ENCODE measurements at regions not wholly inside any gene's neighbourhood (a gene's known extent, or its start where the extent isn't known, plus 50 kb on each side); places are given as distances from the start of the nearest gene placed in this dataset.

DNA sequence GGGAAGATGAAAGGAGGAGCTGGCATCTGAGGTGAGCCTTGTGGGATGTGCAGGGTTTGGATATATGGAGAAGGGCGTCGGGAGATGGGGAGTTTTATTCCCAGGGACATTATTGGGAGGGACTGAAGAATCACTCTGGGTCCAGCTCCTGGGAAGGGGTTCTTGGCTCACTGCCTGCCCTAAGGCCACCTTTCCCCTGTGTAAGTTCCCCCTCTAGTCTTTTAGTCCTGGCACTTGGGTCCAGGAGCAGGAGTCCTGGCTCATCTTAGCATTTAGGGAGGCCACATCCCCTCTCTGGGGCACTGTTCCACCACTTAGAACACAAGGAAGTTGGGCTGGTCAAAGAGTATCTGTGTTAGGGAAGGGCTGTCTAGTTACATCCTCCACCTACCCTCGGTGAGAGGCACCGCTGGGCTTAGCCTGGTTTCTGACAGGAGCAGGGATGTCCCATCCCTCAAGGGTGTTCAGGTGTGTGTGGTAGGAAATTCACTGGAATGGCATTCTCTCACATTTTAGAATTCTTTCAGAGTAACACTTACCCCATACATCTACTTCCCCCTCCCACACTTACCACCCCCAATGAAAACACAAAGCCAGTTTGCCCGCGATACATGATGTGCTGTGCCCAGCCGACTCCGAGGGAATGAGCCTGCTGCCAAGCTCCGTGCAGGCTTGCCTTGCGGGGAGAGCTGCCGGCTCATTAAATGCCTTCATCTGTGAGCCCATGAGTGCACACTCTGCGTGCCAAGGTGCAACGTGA lies 86.7 kb downstream of the FAM43A start:
- TF ChIP-seq, protein P1, sequence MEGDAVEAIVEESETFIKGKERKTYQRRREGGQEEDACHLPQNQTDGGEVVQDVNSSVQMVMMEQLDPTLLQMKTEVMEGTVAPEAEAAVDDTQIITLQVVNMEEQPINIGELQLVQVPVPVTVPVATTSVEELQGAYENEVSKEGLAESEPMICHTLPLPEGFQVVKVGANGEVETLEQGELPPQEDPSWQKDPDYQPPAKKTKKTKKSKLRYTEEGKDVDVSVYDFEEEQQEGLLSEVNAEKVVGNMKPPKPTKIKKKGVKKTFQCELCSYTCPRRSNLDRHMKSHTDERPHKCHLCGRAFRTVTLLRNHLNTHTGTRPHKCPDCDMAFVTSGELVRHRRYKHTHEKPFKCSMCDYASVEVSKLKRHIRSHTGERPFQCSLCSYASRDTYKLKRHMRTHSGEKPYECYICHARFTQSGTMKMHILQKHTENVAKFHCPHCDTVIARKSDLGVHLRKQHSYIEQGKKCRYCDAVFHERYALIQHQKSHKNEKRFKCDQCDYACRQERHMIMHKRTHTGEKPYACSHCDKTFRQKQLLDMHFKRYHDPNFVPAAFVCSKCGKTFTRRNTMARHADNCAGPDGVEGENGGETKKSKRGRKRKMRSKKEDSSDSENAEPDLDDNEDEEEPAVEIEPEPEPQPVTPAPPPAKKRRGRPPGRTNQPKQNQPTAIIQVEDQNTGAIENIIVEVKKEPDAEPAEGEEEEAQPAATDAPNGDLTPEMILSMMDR (conservative IDR thresholded peaks at IDR 0.05; ENCODE audit: low read depth in 2 of 2) = no peak
- TF ChIP-seq, protein P2, sequence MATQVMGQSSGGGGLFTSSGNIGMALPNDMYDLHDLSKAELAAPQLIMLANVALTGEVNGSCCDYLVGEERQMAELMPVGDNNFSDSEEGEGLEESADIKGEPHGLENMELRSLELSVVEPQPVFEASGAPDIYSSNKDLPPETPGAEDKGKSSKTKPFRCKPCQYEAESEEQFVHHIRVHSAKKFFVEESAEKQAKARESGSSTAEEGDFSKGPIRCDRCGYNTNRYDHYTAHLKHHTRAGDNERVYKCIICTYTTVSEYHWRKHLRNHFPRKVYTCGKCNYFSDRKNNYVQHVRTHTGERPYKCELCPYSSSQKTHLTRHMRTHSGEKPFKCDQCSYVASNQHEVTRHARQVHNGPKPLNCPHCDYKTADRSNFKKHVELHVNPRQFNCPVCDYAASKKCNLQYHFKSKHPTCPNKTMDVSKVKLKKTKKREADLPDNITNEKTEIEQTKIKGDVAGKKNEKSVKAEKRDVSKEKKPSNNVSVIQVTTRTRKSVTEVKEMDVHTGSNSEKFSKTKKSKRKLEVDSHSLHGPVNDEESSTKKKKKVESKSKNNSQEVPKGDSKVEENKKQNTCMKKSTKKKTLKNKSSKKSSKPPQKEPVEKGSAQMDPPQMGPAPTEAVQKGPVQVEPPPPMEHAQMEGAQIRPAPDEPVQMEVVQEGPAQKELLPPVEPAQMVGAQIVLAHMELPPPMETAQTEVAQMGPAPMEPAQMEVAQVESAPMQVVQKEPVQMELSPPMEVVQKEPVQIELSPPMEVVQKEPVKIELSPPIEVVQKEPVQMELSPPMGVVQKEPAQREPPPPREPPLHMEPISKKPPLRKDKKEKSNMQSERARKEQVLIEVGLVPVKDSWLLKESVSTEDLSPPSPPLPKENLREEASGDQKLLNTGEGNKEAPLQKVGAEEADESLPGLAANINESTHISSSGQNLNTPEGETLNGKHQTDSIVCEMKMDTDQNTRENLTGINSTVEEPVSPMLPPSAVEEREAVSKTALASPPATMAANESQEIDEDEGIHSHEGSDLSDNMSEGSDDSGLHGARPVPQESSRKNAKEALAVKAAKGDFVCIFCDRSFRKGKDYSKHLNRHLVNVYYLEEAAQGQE (IDR thresholded peaks at IDR 0.05; ENCODE audit: unreplicated experiment) = no peak
- TF ChIP-seq EZH2 (IDR thresholded peaks at IDR 0.05; ENCODE audit: low read depth, unreplicated experiment) (no peak), EZH2phosphoT487 (IDR thresholded peaks at IDR 0.05; ENCODE audit: unreplicated experiment) (no peak), POLR2AphosphoS5 (IDR thresholded peaks at IDR 0.05; ENCODE audit: low read depth) (no peak), ZNF114 (CRISPR knock-in tag; IDR thresholded peaks at IDR 0.05) (no peak), CREB1 (CRISPR knock-in tag; IDR thresholded peaks at IDR 0.05; ENCODE audit: low read depth) (no peak), STAT1 (IDR thresholded peaks at IDR 0.05; ENCODE audit: unreplicated experiment) (no peak), NANOG (IDR thresholded peaks at IDR 0.05; ENCODE audit: borderline replicate concordance) (no peak), ZNF331 (CRISPR knock-in tag; IDR thresholded peaks at IDR 0.05; ENCODE audit: low read depth) (no peak), JUNB (IDR thresholded peaks at IDR 0.05; ENCODE audit: unreplicated experiment) (no peak)

Measured in GM23338 (cell line).